ENCODE measurements at regions not wholly inside any gene's neighbourhood (a gene's known extent, or its start where the extent isn't known, plus 50 kb on each side); places are given as distances from the start of the nearest gene placed in this dataset.

GRCh38 chr2:194550702-194551101 lies 1106.3 kb upstream of the SLC39A10 start:
- Histone ChIP-seq H3K36me3 (replicated peaks in 1 of 2; ENCODE audit: control extremely low read depth in 1 of 2, control insufficient read depth in 1 of 2, extremely low read depth in 1 of 2, insufficient read depth in 2 of 2, low read length in 1 of 2) (no peaks in the 10 kb centered on the region), H3K4me1 (ENCODE audit: control insufficient read depth in 2 of 2, insufficient read depth in 2 of 2, low read length in 2 of 2) (no peaks in the 10 kb centered on the region), H3K79me2 (ENCODE audit: control insufficient read depth, insufficient read depth, low read length) (no peaks in the 10 kb centered on the region), H3K27me3 (replicated peaks in 1 of 4; ENCODE audit: control extremely low read depth in 1 of 4, control insufficient read depth in 3 of 4, insufficient read depth in 4 of 4, low read length in 3 of 4) (no peaks in the 10 kb centered on the region), H3K4me2 (replicated peaks; ENCODE audit: low read depth, low read length, poor library complexity, severe bottlenecking) (no peak overlapping the region), H2AFZ (ENCODE audit: insufficient read depth, low read depth, low read length, poor library complexity, severe bottlenecking) (no peak overlapping the region), H3K9ac (ENCODE audit: low read length) (no peak overlapping the region), H3K27ac (ENCODE audit: low read length in 2 of 2) (no peak overlapping the region), H3K4me3 (ENCODE audit: control extremely low read depth in 1 of 5, extremely low read depth in 1 of 5, insufficient read depth in 1 of 5, low read depth in 2 of 5, low read length in 4 of 5) (no peak overlapping the region), H3K9me3 (ENCODE audit: control extremely low read depth in 1 of 3, control insufficient read depth in 2 of 3, insufficient read depth in 1 of 3, low read length in 2 of 3) (no peaks in the 10 kb centered on the region), H4K20me1 (ENCODE audit: control insufficient read depth, insufficient read depth, low read length, poor library complexity, severe bottlenecking) (no peaks in the 10 kb centered on the region)
- ChIA-PET CTCF (no interaction called here), POLR2A (no interaction called here)
- WGBS (ENCODE audit: insufficient coverage): no CpG with 5 or more reads among the region's 1 CpG
- no peak for DNase-seq
- H3K9me3 Mint-ChIP-seq (ENCODE audit: insufficient read depth): no peaks in the 10 kb centered on the region
- no peak overlapping the region for H3K27ac Mint-ChIP-seq
- intact Hi-C loops (cut with micrococcal nuclease): no loop called here
- H3K4me3 Mint-ChIP-seq: no peak overlapping the region
- ATAC-seq (ENCODE audit: low read depth): no peak
- H3K27me3 Mint-ChIP-seq: no peaks in the 10 kb centered on the region
- no peak for TF ChIP-seq EZH2 (IDR thresholded peaks at IDR 0.05; ENCODE audit: borderline replicate concordance, insufficient read depth, low read depth, low read length, poor library complexity, severe bottlenecking)
- TF ChIP-seq, protein P1, sequence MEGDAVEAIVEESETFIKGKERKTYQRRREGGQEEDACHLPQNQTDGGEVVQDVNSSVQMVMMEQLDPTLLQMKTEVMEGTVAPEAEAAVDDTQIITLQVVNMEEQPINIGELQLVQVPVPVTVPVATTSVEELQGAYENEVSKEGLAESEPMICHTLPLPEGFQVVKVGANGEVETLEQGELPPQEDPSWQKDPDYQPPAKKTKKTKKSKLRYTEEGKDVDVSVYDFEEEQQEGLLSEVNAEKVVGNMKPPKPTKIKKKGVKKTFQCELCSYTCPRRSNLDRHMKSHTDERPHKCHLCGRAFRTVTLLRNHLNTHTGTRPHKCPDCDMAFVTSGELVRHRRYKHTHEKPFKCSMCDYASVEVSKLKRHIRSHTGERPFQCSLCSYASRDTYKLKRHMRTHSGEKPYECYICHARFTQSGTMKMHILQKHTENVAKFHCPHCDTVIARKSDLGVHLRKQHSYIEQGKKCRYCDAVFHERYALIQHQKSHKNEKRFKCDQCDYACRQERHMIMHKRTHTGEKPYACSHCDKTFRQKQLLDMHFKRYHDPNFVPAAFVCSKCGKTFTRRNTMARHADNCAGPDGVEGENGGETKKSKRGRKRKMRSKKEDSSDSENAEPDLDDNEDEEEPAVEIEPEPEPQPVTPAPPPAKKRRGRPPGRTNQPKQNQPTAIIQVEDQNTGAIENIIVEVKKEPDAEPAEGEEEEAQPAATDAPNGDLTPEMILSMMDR (IDR thresholded peaks at IDR 0.05): no peak
- H3K4me1 Mint-ChIP-seq: no peaks in the 10 kb centered on the region

- no peak overlapping the region for H3K27ac ChIP-seq (ENCODE audit: low read length in 2 of 2)
- no peaks in the 10 kb centered on the region for H4K20me1 ChIP-seq (ENCODE audit: control insufficient read depth, insufficient read depth, low read length, poor library complexity, severe bottlenecking)
- Mint-ChIP-seq H3K27ac (no peak overlapping the region), H3K27me3 (no peaks in the 10 kb centered on the region), H3K4me1 (no peaks in the 10 kb centered on the region), H3K4me3 (no peak overlapping the region), H3K9me3 (ENCODE audit: insufficient read depth) (no peaks in the 10 kb centered on the region)
- ChIA-PET POLR2A (no interaction called here), CTCF (no interaction called here)
- WGBS (ENCODE audit: insufficient coverage): 81% methylated on average over 2 of the region's 2 CpGs
- no peaks in the 10 kb centered on the region for H3K27me3 ChIP-seq (replicated peaks in 1 of 4; ENCODE audit: control extremely low read depth in 1 of 4, control insufficient read depth in 3 of 4, insufficient read depth in 4 of 4, low read length in 3 of 4)
- H3K4me3 ChIP-seq (ENCODE audit: control extremely low read depth in 1 of 5, extremely low read depth in 1 of 5, insufficient read depth in 1 of 5, low read depth in 2 of 5, low read length in 4 of 5): no peak overlapping the region
- H3K36me3 ChIP-seq (replicated peaks in 1 of 2; ENCODE audit: control extremely low read depth in 1 of 2, control insufficient read depth in 1 of 2, extremely low read depth in 1 of 2, insufficient read depth in 2 of 2, low read length in 1 of 2): no peaks in the 10 kb centered on the region
- no peaks in the 10 kb centered on the region for H3K79me2 ChIP-seq (ENCODE audit: control insufficient read depth, insufficient read depth, low read length)
- no peaks in the 10 kb centered on the region for H3K4me1 ChIP-seq (ENCODE audit: control insufficient read depth in 2 of 2, insufficient read depth in 2 of 2, low read length in 2 of 2)
- intact Hi-C loops (cut with micrococcal nuclease): no loop called here
- H3K9ac ChIP-seq (ENCODE audit: low read length): no peak overlapping the region
- no peaks in the 10 kb centered on the region for H3K9me3 ChIP-seq (ENCODE audit: control extremely low read depth in 1 of 3, control insufficient read depth in 2 of 3, insufficient read depth in 1 of 3, low read length in 2 of 3)
- no peak overlapping the region for H3K4me2 ChIP-seq (replicated peaks; ENCODE audit: low read depth, low read length, poor library complexity, severe bottlenecking)
- TF ChIP-seq, protein P1 (IDR thresholded peaks at IDR 0.05): no peak
- no peak for TF ChIP-seq EZH2 (IDR thresholded peaks at IDR 0.05; ENCODE audit: borderline replicate concordance, insufficient read depth, low read depth, low read length, poor library complexity, severe bottlenecking)
- DNase-seq (no peak), ATAC-seq (ENCODE audit: low read depth) (no peak)
- no peak overlapping the region for H2AFZ ChIP-seq (ENCODE audit: insufficient read depth, low read depth, low read length, poor library complexity, severe bottlenecking)
Measured at GRCh38 chr2:194549387-194549786, 1107.6 kb upstream of the SLC39A10 start.

Measured in B cell (primary cell).